HG03095 (cell line): ENCODE measurements at regions not wholly inside any gene's neighbourhood (a gene's known extent, or its start where the extent isn't known, plus 50 kb on each side); places are given as distances from the start of the nearest gene placed in this dataset.

Experiments
- ATAC-seq: cut with Tn5 transposase; IDR thresholded peaks from one replicate; pipeline ENCODE4 v1.9.1; 2021; ENCODE audit warnings: moderate library complexity; ENCODE audit not compliant: unreplicated experiment

- peak; percentile 92 for ATAC-seq
These were observed 63.6 kb downstream of the SPINK2 start for GRCh38 chr4:56757821-56758411.

GRCh38 chr4:56757261-56757746 lies 64.2 kb downstream of the SPINK2 start:
- ATAC-seq: peak; percentile 34

- ATAC-seq: no peak
These were observed 65.6 kb downstream of the SPINK2 start for GRCh38 chr4:56755901-56756300.

- ATAC-seq: no peak
These were observed 68.5 kb downstream of the SPINK2 start for GRCh38 chr4:56752985-56753384.

- ATAC-seq: no peak
These were observed 69.1 kb upstream of the HOPX start for GRCh38 chr4:56750231-56750630.

GRCh38 chr4:56748271-56748670 lies 67.2 kb upstream of the HOPX start:
- no peak for ATAC-seq

- no peak for ATAC-seq
These were observed 65.5 kb upstream of the HOPX start for GRCh38 chr4:56746639-56747038.

GRCh38 chr4:56745042-56745441 lies 63.9 kb upstream of the HOPX start:
- no peak for ATAC-seq

GRCh38 chr4:56744030-56744429 lies 62.9 kb upstream of the HOPX start:
- ATAC-seq: no peak

GRCh38 chr4:56743550-56743949 lies 62.5 kb upstream of the HOPX start:
- no peak for ATAC-seq

- no peak for ATAC-seq
These were observed 61.2 kb upstream of the HOPX start for GRCh38 chr4:56742080-56742871.

- ATAC-seq: no peak
These were observed 60.5 kb upstream of the HOPX start for GRCh38 chr4:56741595-56741994.

GRCh38 chr4:56739066-56739777 lies 58.1 kb upstream of the HOPX start:
- ATAC-seq: no peak

GRCh38 chr4:56737666-56738065 lies 56.6 kb upstream of the HOPX start:
- no peak for ATAC-seq

- ATAC-seq: no peak
These were observed 52.3 kb upstream of the HOPX start for GRCh38 chr4:56733352-56733751.

- ATAC-seq: no peak
These were observed 51.2 kb upstream of the HOPX start for GRCh38 chr4:56732301-56732700.

GRCh38 chr4:56731857-56732256 lies 50.8 kb upstream of the HOPX start:
- no peak for ATAC-seq
